ENCODE measurements at regions not wholly inside any gene's neighbourhood (a gene's known extent, or its start where the extent isn't known, plus 50 kb on each side); places are given as distances from the start of the nearest gene placed in this dataset.

GRCh38 chr13:74449811-74450524 is 315.8 kb upstream of the KLF12 start:
- no peak for DNase-seq

- DNase-seq = no peak
Observed at GRCh38 chr13:74444864-74445479, 310.8 kb upstream of the KLF12 start.

- DNase-seq = no peak
Observed at GRCh38 chr13:74444161-74444571, 310.0 kb upstream of the KLF12 start.

GRCh38 chr13:74443631-74444030 is 309.4 kb upstream of the KLF12 start:
- DNase-seq = no peak

GRCh38 chr13:74442751-74443150 is 308.5 kb upstream of the KLF12 start:
- DNase-seq = no peak

GRCh38 chr13:74438901-74439300 is 304.7 kb upstream of the KLF12 start:
- DNase-seq = no peak

GRCh38 chr13:74434782-74435181 is 300.6 kb upstream of the KLF12 start:
- no peak for DNase-seq

- no peak for DNase-seq
Observed at GRCh38 chr13:74424455-74424854, 290.3 kb upstream of the KLF12 start.

- no peak for DNase-seq
Observed at GRCh38 chr13:74423434-74423833, 289.2 kb upstream of the KLF12 start.

- DNase-seq = no peak
Observed at GRCh38 chr13:74414458-74414857, 280.3 kb upstream of the KLF12 start.

- DNase-seq = no peak
Observed at GRCh38 chr13:74413482-74413881, 279.3 kb upstream of the KLF12 start.

GRCh38 chr13:74409551-74409950 is 275.3 kb upstream of the KLF12 start:
- no peak for DNase-seq

- no peak for DNase-seq
Observed at GRCh38 chr13:74406420-74406819, 272.2 kb upstream of the KLF12 start.

GRCh38 chr13:74398599-74398998 is 264.4 kb upstream of the KLF12 start:
- DNase-seq = no peak

GRCh38 chr13:74389056-74389455 is 254.9 kb upstream of the KLF12 start:
- DNase-seq = no peak

GRCh38 chr13:74388626-74389025 is 254.4 kb upstream of the KLF12 start:
- DNase-seq = no peak

- no peak for DNase-seq
Observed at GRCh38 chr13:74372511-74372910, 238.3 kb upstream of the KLF12 start.

GRCh38 chr13:74367193-74367592 is 233.0 kb upstream of the KLF12 start:
- no peak for DNase-seq

GRCh38 chr13:74361274-74361673 is 227.1 kb upstream of the KLF12 start:
- no peak for DNase-seq

- no peak for DNase-seq
Observed at GRCh38 chr13:74346960-74347359, 212.8 kb upstream of the KLF12 start.

GRCh38 chr13:74338341-74338740 is 204.1 kb upstream of the KLF12 start:
- DNase-seq = no peak

GRCh38 chr13:74336546-74336945 is 202.3 kb upstream of the KLF12 start:
- no peak for DNase-seq

- no peak for DNase-seq
Observed at GRCh38 chr13:74335370-74335769, 201.2 kb upstream of the KLF12 start.

- no peak for DNase-seq
Observed at GRCh38 chr13:74329962-74330361, 195.8 kb upstream of the KLF12 start.

- DNase-seq = no peak
Observed at GRCh38 chr13:74325106-74325505, 190.9 kb upstream of the KLF12 start.
